Heart left ventricle (tissue), 13 donors: ENCODE measurements at regions not wholly inside any gene's neighbourhood (a gene's known extent, or its start where the extent isn't known, plus 50 kb on each side); places are given as distances from the start of the nearest gene placed in this dataset.

Source experiments
- POLR2A ChIP-seq, 2 donors: fragments of 450-650 bp; IDR thresholded peaks; one replicate each; pipeline ENCODE4 v1.6.1; 2017; ENCODE audit warnings: antibody characterized with exemption in 2 of 2, mild to moderate bottlenecking in 2 of 2, moderate library complexity in 2 of 2
- TF ChIP-seq, protein P1 (sequence below), 12 donors: fragments of 200-600 bp; sonication (generic) in 4 of 12; IDR thresholded peaks; one replicate each; pipeline versions ENCODE4 v1.5.0 to v1.8.0; 2018 to 2022; ENCODE audit warnings: antibody characterized with exemption in 12 of 12, mild to moderate bottlenecking in 5 of 12
- donor health status: ischemic (EF 13 %, LVEDD 7.1; RV severe dilation, severe dysfunction).
- donor health status: DM: no; HTN: yes; CAD: no.
- donor health status: DM: no; HTN: no; CAD: no.
- donor health status: ischemic (EF 25% LVEDD 6.9; RV normal size, moderate dysfunction).
- donor health status: ischemic (EF 25% LVEDD 5.7; RV mildly dilated, moderate dysfunction).
- donor health status: ischemic (EF 35%, LVEDD 5.7; RV mildly dilated, moderate dysfunction).
- donor health status: nonischemic (EF 11% LVEDD 7.7; RV severe dilation, severe dysfunction).
- donor health status: DM: yes; HTN: yes; CAD: no.
- donor health status: PGD.
- donor health status: ischemic (EF 29% LVEDD 5.4; RV normal size, mild dysfunction).
- donor health status: nonischemic (EF 23%, LVEDD 6.1; RV moderate dilation, normal function).

GRCh38 chr17:12546983-12547382 is 118.7 kb upstream of the MYOCD start:
- TF ChIP-seq, protein P1, sequence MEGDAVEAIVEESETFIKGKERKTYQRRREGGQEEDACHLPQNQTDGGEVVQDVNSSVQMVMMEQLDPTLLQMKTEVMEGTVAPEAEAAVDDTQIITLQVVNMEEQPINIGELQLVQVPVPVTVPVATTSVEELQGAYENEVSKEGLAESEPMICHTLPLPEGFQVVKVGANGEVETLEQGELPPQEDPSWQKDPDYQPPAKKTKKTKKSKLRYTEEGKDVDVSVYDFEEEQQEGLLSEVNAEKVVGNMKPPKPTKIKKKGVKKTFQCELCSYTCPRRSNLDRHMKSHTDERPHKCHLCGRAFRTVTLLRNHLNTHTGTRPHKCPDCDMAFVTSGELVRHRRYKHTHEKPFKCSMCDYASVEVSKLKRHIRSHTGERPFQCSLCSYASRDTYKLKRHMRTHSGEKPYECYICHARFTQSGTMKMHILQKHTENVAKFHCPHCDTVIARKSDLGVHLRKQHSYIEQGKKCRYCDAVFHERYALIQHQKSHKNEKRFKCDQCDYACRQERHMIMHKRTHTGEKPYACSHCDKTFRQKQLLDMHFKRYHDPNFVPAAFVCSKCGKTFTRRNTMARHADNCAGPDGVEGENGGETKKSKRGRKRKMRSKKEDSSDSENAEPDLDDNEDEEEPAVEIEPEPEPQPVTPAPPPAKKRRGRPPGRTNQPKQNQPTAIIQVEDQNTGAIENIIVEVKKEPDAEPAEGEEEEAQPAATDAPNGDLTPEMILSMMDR (IDR thresholded peaks at IDR 0.05), result peak in 6 of 12 donors; percentile 11 to 28 (median 18)
- TF ChIP-seq POLR2A (IDR thresholded peaks at IDR 0.05), result no peak
